GM12878 (cell line): ENCODE measurements at regions not wholly inside any gene's neighbourhood (a gene's known extent, or its start where the extent isn't known, plus 50 kb on each side); places are given as distances from the start of the nearest gene placed in this dataset.

ENCODE experiments used
- ATAC-seq: fragments of 200-7000 bp; cut with Tn5 transposase; 3 replicates; pipeline ENCODE4 v1.9.1; 2020; ENCODE audit warnings: mild to moderate bottlenecking, moderate library complexity
- BruUV-seq: library from RNA; stranded (reverse); fragments of 400-500 nt; replicated peaks from 2 replicates; lab custom pipeline; 2021; lab: Mats Ljungman, UMichigan
- CTCF ChIA-PET: fragments of 300-600 bp; sonication (Branson Sonifier 250); formaldehyde crosslinking; extraction: SDS; loops from one replicate; lab custom pipeline; 2021; ENCODE audit warnings: inconsistent platforms; lab: Yijun Ruan, JAX
- POLR2A ChIA-PET: fragments of 350-600 bp; formaldehyde crosslinking; extraction: SDS; loops from one replicate; lab custom pipeline; 2021; ENCODE audit warnings: inconsistent platforms; lab: Charles Lee
- RAD21 ChIA-PET: fragments of 300-600 bp; sonication (Branson Sonifier 250); formaldehyde crosslinking; loops from one replicate; lab custom pipeline; 2023; ENCODE audit warnings: antibody characterized with exemption; ENCODE audit not compliant: unreplicated experiment; lab: Charles Lee
- SMC1A ChIA-PET: fragments of 300-600 bp; sonication (Branson Sonifier 250); formaldehyde crosslinking; loops from one replicate; lab custom pipeline; 2023; ENCODE audit not compliant: unreplicated experiment, uncharacterized antibody; lab: Charles Lee
- DNase-seq: peaks from one replicate; pipeline ENCODE4 v3.0.0-alpha.2; 2011; ENCODE audit warnings: low read depth, low spot score
- FAIRE-seq: peaks from 3 replicates; lab custom pipeline; 2011; peaks lifted over from hg19 to GRCh38; lab: Jason Lieb, UNC
- H2AFZ ChIP-seq: 2 replicates; pipeline ENCODE4 v1.6.0; 2011; ENCODE audit warnings: low read depth, low read length, control low read depth; ENCODE audit not compliant: control insufficient read depth
- H3K27ac ChIP-seq: 2 replicates; pipeline ENCODE4 v1.5.1; 2011; ENCODE audit warnings: control low read depth; ENCODE audit not compliant: control insufficient read depth, insufficient read depth
- H3K27me3 ChIP-seq, 2 experiments: replicated peaks in 1 of 2; 2 replicates each; pipeline versions ENCODE4 v1.6.0 to v1.6.1; 2011; ENCODE audit warnings: low read length in 1 of 2; ENCODE audit not compliant: control insufficient read depth in 2 of 2, insufficient read depth in 2 of 2
- H3K36me3 ChIP-seq, 2 experiments: 2 replicates each; pipeline ENCODE4 v1.5.1; 2011; ENCODE audit warnings: low read length in 1 of 2; ENCODE audit not compliant: control insufficient read depth in 2 of 2, insufficient read depth in 2 of 2
- H3K4me1 ChIP-seq: 2 replicates; pipeline ENCODE4 v1.6.1; 2011; ENCODE audit warnings: mild to moderate bottlenecking, low read length, moderate library complexity, mixed read lengths; ENCODE audit not compliant: control insufficient read depth, insufficient read depth
- H3K4me2 ChIP-seq: 2 replicates; pipeline ENCODE4 v1.6.0; 2011; ENCODE audit warnings: control low read depth; ENCODE audit not compliant: control insufficient read depth, insufficient read depth
- H3K4me3 ChIP-seq: fragments of 200-600 bp; sonication (generic); 2 replicates; pipeline ENCODE4 v1.5.1; 2016
- H3K79me2 ChIP-seq: 2 replicates; pipeline ENCODE4 v1.6.0; 2011; ENCODE audit warnings: low read length; ENCODE audit not compliant: control insufficient read depth, insufficient read depth
- H3K9ac ChIP-seq: 2 replicates; pipeline ENCODE4 v1.8.0; 2011; ENCODE audit warnings: low read length, control low read depth, mixed read lengths; ENCODE audit not compliant: control insufficient read depth, insufficient read depth
- H3K9me3 ChIP-seq: replicated peaks from 3 replicates; pipeline ENCODE4 v1.5.1; 2011; ENCODE audit warnings: mild to moderate bottlenecking, low read length; ENCODE audit not compliant: control insufficient read depth, insufficient read depth
- H4K20me1 ChIP-seq: 2 replicates; pipeline ENCODE4 v1.6.0; 2011; ENCODE audit not compliant: control insufficient read depth, insufficient read depth
- BACH1 ChIP-seq: fragments of 450-650 bp; IDR thresholded peaks from 2 replicates; pipeline ENCODE4 v1.6.1; 2017; ENCODE audit warnings: mild to moderate bottlenecking, borderline replicate concordance
- BCL3 ChIP-seq: IDR thresholded peaks from 2 replicates; pipeline ENCODE4 v1.6.1; 2011; ENCODE audit warnings: borderline replicate concordance, low read depth, mild to moderate bottlenecking, moderate library complexity, low read length; ENCODE audit not compliant: insufficient read depth, poor library complexity, severe bottlenecking
- RAD51 ChIP-seq: fragments of 450-650 bp; IDR thresholded peaks from 2 replicates; pipeline ENCODE4 v1.6.1; 2016; ENCODE audit warnings: moderate library complexity, mild to moderate bottlenecking, inconsistent platforms
- USF1 ChIP-seq: IDR thresholded peaks from 2 replicates; pipeline ENCODE4 v1.6.1; 2011; ENCODE audit warnings: borderline replicate concordance, low read depth, mild to moderate bottlenecking, moderate library complexity, mixed read lengths, low read length; ENCODE audit not compliant: insufficient read depth; ENCODE audit errors: extremely low read length
- ZNF384 ChIP-seq: IDR thresholded peaks from 2 replicates; pipeline ENCODE4 v1.6.1; 2012; ENCODE audit warnings: low read depth, mild to moderate bottlenecking, low read length, improper control_type of control experiment, borderline replicate concordance
- WGBS: methylation state at CpG from one replicate; pipeline ENCODE4 v1.1.6; 2016; ENCODE audit warnings: low lambda C conversion rate; ENCODE audit not compliant: insufficient replicate concordance, insufficient coverage; ENCODE audit errors: missing lambda C conversion rate; 5-methylcytosine and 5-hydroxymethylcytosine counted together
- in situ Hi-C: fragments of 300-500 bp; cut with MboI; formaldehyde crosslinking; loops from 9 replicates; pipeline ENCODE4 v1.14.3; 2018; ENCODE audit warnings: mixed read lengths
- intact Hi-C: fragments of 100-400 bp; cut with micrococcal nuclease; formaldehyde crosslinking; loops from one replicate; pipeline ENCODE4 v1.14.2; 2022; ENCODE audit not compliant: unreplicated experiment
- TF ChIP-seq, protein P1 (sequence below): fragments of 450-650 bp; IDR thresholded peaks from 2 replicates; pipeline ENCODE4 v1.6.1; 2017; ENCODE audit warnings: mild to moderate bottlenecking

GRCh38 chr3:82080792-82081191 lies 319.3 kb upstream of the GBE1 start:
- in situ Hi-C loops (no loop called here), intact Hi-C loops (no loop called here)
- Histone ChIP-seq H3K4me1 (no peaks in the 10 kb centered on the region), H3K36me3 (no peaks in the 10 kb centered on the region), H3K4me3 (no peak overlapping the region), H4K20me1 (no peaks in the 10 kb centered on the region), H3K27ac (no peak overlapping the region), H3K4me2 (no peak overlapping the region), H3K79me2 (no peaks in the 10 kb centered on the region), H3K9me3 (no peaks in the 10 kb centered on the region), H3K27me3 (no peaks in the 10 kb centered on the region), H3K9ac (no peak overlapping the region), H2AFZ (peak overlapping the region; percentile 31)
- FAIRE-seq = no peak
- SMC1A ChIA-PET = interaction anchor here (0.8 to 1.6 kb wide), 5 partner anchors 15 to 487 kb away, joined by 3 to 5 read pairs (median 3); no protein-coding TSS in a partner anchor
- WGBS = 18% methylated on average over 3 of the region's 3 CpGs
- DNase-seq = no peak
- TF ChIP-seq USF1 (no peak), BACH1 (no peak), RAD51 (no peak), BCL3 (no peak), ZNF384 (no peak)
- TF ChIP-seq, protein P1, sequence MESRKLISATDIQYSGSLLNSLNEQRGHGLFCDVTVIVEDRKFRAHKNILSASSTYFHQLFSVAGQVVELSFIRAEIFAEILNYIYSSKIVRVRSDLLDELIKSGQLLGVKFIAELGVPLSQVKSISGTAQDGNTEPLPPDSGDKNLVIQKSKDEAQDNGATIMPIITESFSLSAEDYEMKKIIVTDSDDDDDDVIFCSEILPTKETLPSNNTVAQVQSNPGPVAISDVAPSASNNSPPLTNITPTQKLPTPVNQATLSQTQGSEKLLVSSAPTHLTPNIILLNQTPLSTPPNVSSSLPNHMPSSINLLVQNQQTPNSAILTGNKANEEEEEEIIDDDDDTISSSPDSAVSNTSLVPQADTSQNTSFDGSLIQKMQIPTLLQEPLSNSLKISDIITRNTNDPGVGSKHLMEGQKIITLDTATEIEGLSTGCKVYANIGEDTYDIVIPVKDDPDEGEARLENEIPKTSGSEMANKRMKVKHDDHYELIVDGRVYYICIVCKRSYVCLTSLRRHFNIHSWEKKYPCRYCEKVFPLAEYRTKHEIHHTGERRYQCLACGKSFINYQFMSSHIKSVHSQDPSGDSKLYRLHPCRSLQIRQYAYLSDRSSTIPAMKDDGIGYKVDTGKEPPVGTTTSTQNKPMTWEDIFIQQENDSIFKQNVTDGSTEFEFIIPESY = no peak
- RAD21 ChIA-PET = no interaction called here
- no peak for ATAC-seq
- POLR2A ChIA-PET = interaction anchor here (0.5 kb wide), 1 partner anchor 191 kb away, joined by 3 read pairs; no protein-coding TSS in a partner anchor
- CTCF ChIA-PET = interaction anchor here (0.8 to 1.2 kb wide), 2 partner anchors 109 to 408 kb away, joined by 3 read pairs; no protein-coding TSS in a partner anchor
- no TSS peak for BruUV-seq
